GM12892 (cell line): ENCODE measurements at regions not wholly inside any gene's neighbourhood (a gene's known extent, or its start where the extent isn't known, plus 50 kb on each side); places are given as distances from the start of the nearest gene placed in this dataset.

Experiments used
- DNase-seq: peaks from one replicate; pipeline ENCODE4 v3.0.0; 2011; ENCODE audit not compliant: insufficient read length
- FAIRE-seq: peaks from 2 replicates; lab custom pipeline; 2011; peaks lifted over from hg19 to GRCh38; lab: Jason Lieb, UNC
- POLR2A ChIP-seq: IDR thresholded peaks from 2 replicates; pipeline ENCODE4 v1.6.1; 2011; ENCODE audit warnings: low read depth, low read length, control low read depth
- POLR2AphosphoS5 ChIP-seq: IDR thresholded peaks from 2 replicates; pipeline ENCODE4 v1.6.1; 2011; ENCODE audit warnings: low read depth, low read length, control low read depth
- TAF1 ChIP-seq: IDR thresholded peaks from 2 replicates; pipeline ENCODE4 v1.6.1; 2011; ENCODE audit warnings: low read depth, mild to moderate bottlenecking, control low read depth, low read length, borderline replicate concordance

- DNase-seq (no peak), FAIRE-seq (no peak)
- TF ChIP-seq POLR2A, result no peak
Measured at GRCh38 chr22:27370987-27371386, 430.6 kb downstream of the MN1 start.

- DNase-seq, result no peak
- no peak for FAIRE-seq
Measured at GRCh38 chr22:27372364-27372763, 429.2 kb downstream of the MN1 start.

GRCh38 chr22:27372969-27373670, 428.4 kb downstream of the MN1 start:
- DNase-seq (no peak), FAIRE-seq (no peak)
- TF ChIP-seq POLR2A (no peak), POLR2AphosphoS5 (no peak), TAF1 (no peak)

More at GRCh38 chr22:27372364-27372763, 429.2 kb downstream of the MN1 start:
- TF ChIP-seq TAF1 (no peak), POLR2AphosphoS5 (no peak), POLR2A (no peak)

GRCh38 chr22:27377501-27378295, 423.9 kb downstream of the MN1 start:
- FAIRE-seq, result no peak
- no peak for DNase-seq

GRCh38 chr22:27378311-27378800, 423.2 kb downstream of the MN1 start:
- no peak for FAIRE-seq
- TF ChIP-seq TAF1, result no peak
- TF ChIP-seq POLR2AphosphoS5, result no peak
- TF ChIP-seq POLR2A, result no peak

More at GRCh38 chr22:27377501-27378295, 423.9 kb downstream of the MN1 start:
- no peak for TF ChIP-seq POLR2A
- TF ChIP-seq POLR2AphosphoS5, result no peak
- no peak for TF ChIP-seq TAF1

GRCh38 chr22:27378995-27379394, 422.6 kb downstream of the MN1 start:
- TF ChIP-seq TAF1, result no peak
- no peak for FAIRE-seq
- no peak for DNase-seq

More at GRCh38 chr22:27378311-27378800, 423.2 kb downstream of the MN1 start:
- no peak for DNase-seq

- FAIRE-seq (no peak), DNase-seq (no peak)
- TF ChIP-seq POLR2AphosphoS5, result no peak
- no peak for TF ChIP-seq POLR2A
- TF ChIP-seq TAF1, result no peak
Measured at GRCh38 chr22:27380855-27381254, 420.7 kb downstream of the MN1 start.

- FAIRE-seq, result no peak
- DNase-seq, result no peak
- TF ChIP-seq POLR2AphosphoS5, result no peak
- no peak for TF ChIP-seq POLR2A
- no peak for TF ChIP-seq TAF1
Measured at GRCh38 chr22:27381552-27381951, 420.0 kb downstream of the MN1 start.

- no peak for TF ChIP-seq POLR2AphosphoS5
- TF ChIP-seq POLR2A, result no peak
- TF ChIP-seq TAF1, result no peak
- no peak for FAIRE-seq
- no peak for DNase-seq
Measured at GRCh38 chr22:27381960-27382742, 419.4 kb downstream of the MN1 start.

- no peak for FAIRE-seq
- DNase-seq, result no peak
- TF ChIP-seq TAF1 (no peak), POLR2A (no peak), POLR2AphosphoS5 (no peak)
Measured at GRCh38 chr22:27382947-27383346, 418.6 kb downstream of the MN1 start.

GRCh38 chr22:27383896-27384295, 417.7 kb downstream of the MN1 start:
- no peak for TF ChIP-seq POLR2AphosphoS5
- no peak for TF ChIP-seq POLR2A
- no peak for TF ChIP-seq TAF1
- DNase-seq (no peak), FAIRE-seq (no peak)
